ENCODE measurements at regions not wholly inside any gene's neighbourhood (a gene's known extent, or its start where the extent isn't known, plus 50 kb on each side); places are given as distances from the start of the nearest gene placed in this dataset.

- FAIRE-seq, result no peak
- no peak for DNase-seq (ENCODE audit: insufficient read length, low spot score)
- no peak for TF ChIP-seq CTCF (IDR thresholded peaks at IDR 0.05; ENCODE audit: insufficient read depth, missing control alignments)
These were observed 1333.3 kb downstream of the BRD1 start for GRCh38 chr22:48494256-48494967.

- TF ChIP-seq CTCF (IDR thresholded peaks at IDR 0.05; ENCODE audit: insufficient read depth, missing control alignments), result no peak
- DNase-seq (ENCODE audit: insufficient read length, low spot score) (no peak), FAIRE-seq (no peak)
These were observed 1333.9 kb downstream of the BRD1 start for GRCh38 chr22:48493733-48494132.

GRCh38 chr22:48492366-48493320 lies 1335.0 kb downstream of the BRD1 start:
- no peak for FAIRE-seq
- peak; percentile 48 for DNase-seq (ENCODE audit: insufficient read length, low spot score)
- peak; percentile 61 for TF ChIP-seq CTCF (IDR thresholded peaks at IDR 0.05; ENCODE audit: insufficient read depth, missing control alignments)

GRCh38 chr22:48491451-48491941 lies 1336.2 kb downstream of the BRD1 start:
- FAIRE-seq, result no peak
- no peak for TF ChIP-seq CTCF (IDR thresholded peaks at IDR 0.05; ENCODE audit: insufficient read depth, missing control alignments)
- DNase-seq (ENCODE audit: insufficient read length, low spot score), result no peak

GRCh38 chr22:48490500-48491411 lies 1336.9 kb downstream of the BRD1 start:
- DNase-seq (ENCODE audit: insufficient read length, low spot score), result no peak
- TF ChIP-seq CTCF (IDR thresholded peaks at IDR 0.05; ENCODE audit: insufficient read depth, missing control alignments), result no peak
- no peak for FAIRE-seq

GRCh38 chr22:48489551-48490499 lies 1337.8 kb downstream of the BRD1 start:
- FAIRE-seq, result no peak
- no peak for DNase-seq (ENCODE audit: insufficient read length, low spot score)
- TF ChIP-seq CTCF (IDR thresholded peaks at IDR 0.05; ENCODE audit: insufficient read depth, missing control alignments), result no peak

Measured in D721Med (cell line).